ENCODE measurements at regions not wholly inside any gene's neighbourhood (a gene's known extent, or its start where the extent isn't known, plus 50 kb on each side); places are given as distances from the start of the nearest gene placed in this dataset.

GRCh38 chr10:43857206-43857930 is 208.7 kb upstream of the ZNF32 start:
- H3K4me1 ChIP-seq (replicated peaks): peaks cover 38% of the 10 kb centered on the region
- H3K9me3 ChIP-seq (replicated peaks): no peaks in the 10 kb centered on the region
- H3K4me3 ChIP-seq: no peak overlapping the region
- DNase-seq (ENCODE audit: low read depth in 1 of 2, low spot score in 2 of 2): peak; percentile 44 to 64
- no peak overlapping the region for H3K27ac ChIP-seq
- no peaks in the 10 kb centered on the region for H3K36me3 ChIP-seq
- H3K27me3 ChIP-seq (replicated peaks): no peaks in the 10 kb centered on the region

GRCh38 chr10:43856299-43856698 is 207.6 kb upstream of the ZNF32 start:
- Histone ChIP-seq H3K27ac (no peak overlapping the region), H3K4me1 (replicated peaks) (peaks cover 35% of the 10 kb centered on the region), H3K4me3 (no peak overlapping the region), H3K27me3 (replicated peaks) (no peaks in the 10 kb centered on the region), H3K9me3 (replicated peaks) (no peaks in the 10 kb centered on the region), H3K36me3 (no peaks in the 10 kb centered on the region)
- DNase-seq (ENCODE audit: low read depth in 1 of 2, low spot score in 2 of 2): peak in 1 of 2 experiments; percentile 25

GRCh38 chr10:43855667-43856210 is 207.1 kb upstream of the ZNF32 start:
- Histone ChIP-seq H3K9me3 (replicated peaks) (no peaks in the 10 kb centered on the region), H3K36me3 (no peaks in the 10 kb centered on the region), H3K27ac (no peak overlapping the region), H3K4me3 (no peak overlapping the region), H3K27me3 (replicated peaks) (no peaks in the 10 kb centered on the region), H3K4me1 (replicated peaks) (peaks cover 35% of the 10 kb centered on the region)
- DNase-seq (ENCODE audit: low read depth in 1 of 2, low spot score in 2 of 2): peak in 1 of 2 experiments; percentile 33

GRCh38 chr10:43854007-43854406 is 205.3 kb upstream of the ZNF32 start:
- Histone ChIP-seq H3K4me3 (no peak overlapping the region), H3K27me3 (replicated peaks) (no peaks in the 10 kb centered on the region), H3K27ac (peak overlapping the region; percentile 63), H3K36me3 (no peaks in the 10 kb centered on the region), H3K4me1 (replicated peaks) (peaks cover 35% of the 10 kb centered on the region), H3K9me3 (replicated peaks) (no peaks in the 10 kb centered on the region)
- DNase-seq (ENCODE audit: low read depth in 1 of 2, low spot score in 2 of 2): peak; percentile 80 to 82

GRCh38 chr10:43853369-43853768 is 204.7 kb upstream of the ZNF32 start:
- DNase-seq (ENCODE audit: low read depth in 1 of 2, low spot score in 2 of 2): no peak
- Histone ChIP-seq H3K9me3 (replicated peaks) (no peaks in the 10 kb centered on the region), H3K4me1 (replicated peaks) (peaks cover 35% of the 10 kb centered on the region), H3K4me3 (no peak overlapping the region), H3K27ac (peak overlapping the region; percentile 63), H3K36me3 (no peaks in the 10 kb centered on the region), H3K27me3 (replicated peaks) (no peaks in the 10 kb centered on the region)

GRCh38 chr10:43852644-43853214 is 204.0 kb upstream of the ZNF32 start:
- H3K9me3 ChIP-seq (replicated peaks): no peaks in the 10 kb centered on the region
- DNase-seq (ENCODE audit: low read depth in 1 of 2, low spot score in 2 of 2): peak in 1 of 2 experiments; percentile 30
- H3K27ac ChIP-seq: no peak overlapping the region
- no peak overlapping the region for H3K4me3 ChIP-seq
- H3K27me3 ChIP-seq (replicated peaks): no peaks in the 10 kb centered on the region
- H3K4me1 ChIP-seq (replicated peaks): peaks cover 30% of the 10 kb centered on the region
- H3K36me3 ChIP-seq: no peaks in the 10 kb centered on the region

- Histone ChIP-seq H3K9me3 (replicated peaks) (no peaks in the 10 kb centered on the region), H3K4me1 (replicated peaks) (peaks cover 24% of the 10 kb centered on the region), H3K27ac (no peak overlapping the region), H3K27me3 (replicated peaks) (no peaks in the 10 kb centered on the region), H3K4me3 (no peak overlapping the region), H3K36me3 (no peaks in the 10 kb centered on the region)
- DNase-seq (ENCODE audit: low read depth in 1 of 2, low spot score in 2 of 2): no peak
These were observed 203.5 kb upstream of the ZNF32 start for GRCh38 chr10:43852149-43852548.

GRCh38 chr10:43851030-43851429 is 202.3 kb upstream of the ZNF32 start:
- Histone ChIP-seq H3K4me1 (replicated peaks) (peaks cover 22% of the 10 kb centered on the region), H3K4me3 (no peak overlapping the region), H3K27me3 (replicated peaks) (no peaks in the 10 kb centered on the region), H3K36me3 (no peaks in the 10 kb centered on the region), H3K27ac (no peak overlapping the region), H3K9me3 (replicated peaks) (no peaks in the 10 kb centered on the region)
- DNase-seq (ENCODE audit: low read depth in 1 of 2, low spot score in 2 of 2): no peak

GRCh38 chr10:43849551-43849950 is 200.9 kb upstream of the ZNF32 start:
- no peaks in the 10 kb centered on the region for H3K27me3 ChIP-seq (replicated peaks)
- H3K4me3 ChIP-seq: no peak overlapping the region
- no peak overlapping the region for H3K27ac ChIP-seq
- peak in 1 of 2 experiments; percentile 21 for DNase-seq (ENCODE audit: low read depth in 1 of 2, low spot score in 2 of 2)
- H3K36me3 ChIP-seq: no peaks in the 10 kb centered on the region
- H3K9me3 ChIP-seq (replicated peaks): no peaks in the 10 kb centered on the region
- H3K4me1 ChIP-seq (replicated peaks): peaks cover 34% of the 10 kb centered on the region

GRCh38 chr10:43846968-43847367 is 198.3 kb upstream of the ZNF32 start:
- Histone ChIP-seq H3K27ac (no peak overlapping the region), H3K36me3 (no peaks in the 10 kb centered on the region), H3K27me3 (replicated peaks) (no peaks in the 10 kb centered on the region), H3K4me1 (replicated peaks) (peaks cover 38% of the 10 kb centered on the region), H3K9me3 (replicated peaks) (no peaks in the 10 kb centered on the region), H3K4me3 (no peak overlapping the region)
- DNase-seq (ENCODE audit: low read depth in 1 of 2, low spot score in 2 of 2): no peak

GRCh38 chr10:43846187-43846680 is 197.6 kb upstream of the ZNF32 start:
- DNase-seq (ENCODE audit: low read depth in 1 of 2, low spot score in 2 of 2): peak in 1 of 2 experiments; percentile 39
- no peaks in the 10 kb centered on the region for H3K9me3 ChIP-seq (replicated peaks)
- no peak overlapping the region for H3K4me3 ChIP-seq
- no peaks in the 10 kb centered on the region for H3K27me3 ChIP-seq (replicated peaks)
- no peaks in the 10 kb centered on the region for H3K36me3 ChIP-seq
- no peak overlapping the region for H3K27ac ChIP-seq
- peaks cover 38% of the 10 kb centered on the region for H3K4me1 ChIP-seq (replicated peaks)

- H3K27ac ChIP-seq: no peak overlapping the region
- no peak for DNase-seq (ENCODE audit: low read depth in 1 of 2, low spot score in 2 of 2)
- H3K4me1 ChIP-seq (replicated peaks): peaks cover 38% of the 10 kb centered on the region
These were observed 196.4 kb upstream of the ZNF32 start for GRCh38 chr10:43845121-43845520.

GRCh38 chr10:43844221-43844620 is 195.5 kb upstream of the ZNF32 start:
- no peak overlapping the region for H3K4me3 ChIP-seq
- H3K36me3 ChIP-seq: no peaks in the 10 kb centered on the region
- no peaks in the 10 kb centered on the region for H3K27me3 ChIP-seq (replicated peaks)
- peaks cover 38% of the 10 kb centered on the region for H3K4me1 ChIP-seq (replicated peaks)
- DNase-seq (ENCODE audit: low read depth in 1 of 2, low spot score in 2 of 2): no peak
- H3K9me3 ChIP-seq (replicated peaks): no peaks in the 10 kb centered on the region
- H3K27ac ChIP-seq: no peak overlapping the region

More at GRCh38 chr10:43845121-43845520, 196.4 kb upstream of the ZNF32 start:
- H3K4me3 ChIP-seq: no peak overlapping the region
- H3K9me3 ChIP-seq (replicated peaks): no peaks in the 10 kb centered on the region
- H3K27me3 ChIP-seq (replicated peaks): no peaks in the 10 kb centered on the region
- H3K36me3 ChIP-seq: no peaks in the 10 kb centered on the region

Measured in SJSA1 (cell line).